Activated CD8-positive, alpha-beta T cell treated with anti-CD3 and anti-CD28 coated beads for 36 hours (primary cell): ENCODE measurements at regions not wholly inside any gene's neighbourhood (a gene's known extent, or its start where the extent isn't known, plus 50 kb on each side); places are given as distances from the start of the nearest gene placed in this dataset.
A peak's percentile ranks its signal among the peaks of the same experiment; 100 is the strongest.

Source experiments
- ATAC-seq: fragments of 200-7000 bp; cut with Tn5 transposase; one replicate; pipeline ENCODE4 v1.10.0; 2021; ENCODE audit warnings: mild to moderate bottlenecking, moderate library complexity
- CTCF ChIA-PET: fragments of 350-600 bp; sonication (Branson Sonifier 250); formaldehyde crosslinking; loops from one replicate; lab custom pipeline; 2021; ENCODE audit warnings: antibody characterized with exemption; lab: Charles Lee
- POLR2A ChIA-PET: fragments of 350-600 bp; sonication (Branson Sonifier 250); formaldehyde crosslinking; loops from one replicate; lab custom pipeline; 2021; ENCODE audit warnings: antibody characterized with exemption; lab: Charles Lee
- DNase-seq: peaks from one replicate; pipeline ENCODE4 v3.0.0-alpha.2; 2020
- H3K27ac Mint-ChIP-seq: one replicate; pipeline ENCODE4 v1.8.0; 2021; ENCODE audit warnings: mild to moderate bottlenecking, mixed read lengths
- H3K27me3 Mint-ChIP-seq: one replicate; pipeline ENCODE4 v1.8.0; 2021; ENCODE audit warnings: mixed read lengths
- H3K36me3 Mint-ChIP-seq: one replicate; pipeline ENCODE4 v1.8.0; 2021; ENCODE audit warnings: low read depth, mixed read lengths
- H3K4me1 Mint-ChIP-seq: one replicate; pipeline ENCODE4 v1.8.0; 2021; ENCODE audit warnings: low read depth, mixed read lengths
- H3K4me3 Mint-ChIP-seq: one replicate; pipeline ENCODE4 v1.8.0; 2021; ENCODE audit warnings: mild to moderate bottlenecking, moderate library complexity, mixed read lengths
- H3K9me3 Mint-ChIP-seq: one replicate; pipeline ENCODE4 v1.8.0; 2021; ENCODE audit warnings: mixed read lengths
- CTCF ChIP-seq: fragments of 200-600 bp; IDR thresholded peaks from one replicate; pipeline ENCODE4 v1.8.0; 2022; ENCODE audit warnings: antibody characterized with exemption, mild to moderate bottlenecking
- intact Hi-C: fragments of 100-400 bp; cut with micrococcal nuclease; formaldehyde crosslinking; loops from one replicate; pipeline ENCODE4 v1.10.0; 2022

- intact Hi-C loops = no loop called here
- Mint-ChIP-seq H3K9me3 (no peaks in the 10 kb centered on the region), H3K27ac (no peak overlapping the region), H3K27me3 (peaks cover 11% of the 10 kb centered on the region), H3K4me3 (no peak overlapping the region), H3K36me3 (no peaks in the 10 kb centered on the region), H3K4me1 (no peaks in the 10 kb centered on the region)
- no peak for TF ChIP-seq CTCF
- CTCF ChIA-PET = no interaction called here
- no peak for ATAC-seq
- DNase-seq = no peak
- POLR2A ChIA-PET = no interaction called here
These were observed 108.4 kb downstream of the TMCO5A start for GRCh38 chr15:38042707-38043445.

GRCh38 chr15:38046257-38047051 lies 112.0 kb downstream of the TMCO5A start:
- Mint-ChIP-seq H3K27me3 (peaks cover 7% of the 10 kb centered on the region), H3K36me3 (no peaks in the 10 kb centered on the region), H3K4me1 (no peaks in the 10 kb centered on the region), H3K27ac (no peak overlapping the region), H3K4me3 (no peak overlapping the region), H3K9me3 (no peaks in the 10 kb centered on the region)
- ATAC-seq (no peak), DNase-seq (no peak)
- intact Hi-C loops = no loop called here
- no peak for TF ChIP-seq CTCF
- CTCF ChIA-PET = no interaction called here
- POLR2A ChIA-PET = no interaction called here

- ChIA-PET POLR2A (interaction anchor here (0.6 kb wide), 1 partner anchor 265 kb away, joined by 4 read pairs; no protein-coding TSS in a partner anchor), CTCF (no interaction called here)
- no peaks in the 10 kb centered on the region for H3K36me3 Mint-ChIP-seq
- H3K4me3 Mint-ChIP-seq = no peak overlapping the region
- intact Hi-C loops = no loop called here
- no peak overlapping the region for H3K27ac Mint-ChIP-seq
- H3K27me3 Mint-ChIP-seq = peaks cover 2% of the 10 kb centered on the region
- no peak for TF ChIP-seq CTCF
- DNase-seq = no peak
- no peaks in the 10 kb centered on the region for H3K9me3 Mint-ChIP-seq
- peak; percentile 74 for ATAC-seq
- H3K4me1 Mint-ChIP-seq = no peaks in the 10 kb centered on the region
These were observed 113.6 kb downstream of the TMCO5A start for GRCh38 chr15:38048001-38048455.

- Mint-ChIP-seq H3K27me3 (no peaks in the 10 kb centered on the region), H3K9me3 (no peaks in the 10 kb centered on the region), H3K36me3 (no peaks in the 10 kb centered on the region), H3K4me1 (no peaks in the 10 kb centered on the region), H3K27ac (no peak overlapping the region), H3K4me3 (no peak overlapping the region)
- intact Hi-C loops = no loop called here
- no peak for TF ChIP-seq CTCF
- ChIA-PET POLR2A (no interaction called here), CTCF (no interaction called here)
- DNase-seq = no peak
- ATAC-seq = no peak
These were observed 115.5 kb downstream of the TMCO5A start for GRCh38 chr15:38049891-38050290.
